Ectodermal cell (in vitro differentiated cells): ENCODE measurements at regions not wholly inside any gene's neighbourhood (a gene's known extent, or its start where the extent isn't known, plus 50 kb on each side); places are given as distances from the start of the nearest gene placed in this dataset.

Experiments used
- H3K27ac ChIP-seq: 2 replicates; pipeline ENCODE4 v1.7.0; 2013; ENCODE audit warnings: mild to moderate bottlenecking, low read depth, low read length; ENCODE audit not compliant: insufficient read depth, poor library complexity, severe bottlenecking
- H3K27me3 ChIP-seq: 2 replicates; pipeline ENCODE4 v1.7.0; 2013; ENCODE audit warnings: mild to moderate bottlenecking, low read length; ENCODE audit not compliant: insufficient read depth, control insufficient read depth, poor library complexity, severe bottlenecking
- H3K36me3 ChIP-seq: one replicate; pipeline ENCODE4 v1.7.0; 2013; ENCODE audit warnings: low read length; ENCODE audit not compliant: control insufficient read depth, insufficient read depth
- H3K4me1 ChIP-seq: one replicate; pipeline ENCODE4 v1.7.0; 2013; ENCODE audit warnings: low read length; ENCODE audit not compliant: control insufficient read depth, insufficient read depth
- H3K4me3 ChIP-seq: 2 replicates; pipeline ENCODE4 v1.7.0; 2013; ENCODE audit warnings: low read depth, low read length, control low read depth; ENCODE audit not compliant: insufficient read depth
- H3K9me3 ChIP-seq: 2 replicates; pipeline ENCODE4 v1.7.0; 2013; ENCODE audit warnings: mild to moderate bottlenecking, low read length, moderate library complexity; ENCODE audit not compliant: control insufficient read depth
- WGBS, 2 experiments: methylation state at CpG; one replicate each; pipeline ENCODE4 v1.1.7; 2013; ENCODE audit warnings: missing lambda C conversion rate in 2 of 2; 5-methylcytosine and 5-hydroxymethylcytosine counted together

- Histone ChIP-seq H3K4me1 (no peaks in the 10 kb centered on the region), H3K4me3 (no peak overlapping the region), H3K36me3 (no peaks in the 10 kb centered on the region), H3K9me3 (peaks cover 6% of the 10 kb centered on the region), H3K27ac (no peak overlapping the region), H3K27me3 (no peaks in the 10 kb centered on the region)
- 88 to 93% methylated on average over 6 of the region's 6 CpGs for WGBS, 2 experiments
Observed at GRCh38 chr14:40463886-40464285, 1031.7 kb upstream of the FBXO33 start.

GRCh38 chr14:40452674-40453073 is 1020.4 kb upstream of the FBXO33 start:
- Histone ChIP-seq H3K36me3 (no peaks in the 10 kb centered on the region), H3K27ac (no peak overlapping the region), H3K4me1 (no peaks in the 10 kb centered on the region), H3K27me3 (no peaks in the 10 kb centered on the region), H3K9me3 (no peaks in the 10 kb centered on the region), H3K4me3 (no peak overlapping the region)
- WGBS, 2 experiments, result 80 to 94% methylated on average over 1 of the region's 1 CpG

- Histone ChIP-seq H3K4me3 (no peak overlapping the region), H3K27ac (no peak overlapping the region), H3K9me3 (no peaks in the 10 kb centered on the region), H3K4me1 (no peaks in the 10 kb centered on the region), H3K36me3 (no peaks in the 10 kb centered on the region), H3K27me3 (no peaks in the 10 kb centered on the region)
- WGBS, 2 experiments, result 91 to 100% methylated on average over 3 of the region's 3 CpGs
Observed at GRCh38 chr14:40447017-40447416, 1014.8 kb upstream of the FBXO33 start.

- Histone ChIP-seq H3K27ac (no peak overlapping the region), H3K36me3 (no peaks in the 10 kb centered on the region), H3K27me3 (no peaks in the 10 kb centered on the region), H3K4me3 (no peak overlapping the region), H3K4me1 (no peaks in the 10 kb centered on the region), H3K9me3 (no peaks in the 10 kb centered on the region)
- WGBS, 2 experiments, result 88 to 94% methylated on average over 5 of the region's 5 CpGs
Observed at GRCh38 chr14:40445020-40445419, 1012.8 kb upstream of the FBXO33 start.

DNA sequence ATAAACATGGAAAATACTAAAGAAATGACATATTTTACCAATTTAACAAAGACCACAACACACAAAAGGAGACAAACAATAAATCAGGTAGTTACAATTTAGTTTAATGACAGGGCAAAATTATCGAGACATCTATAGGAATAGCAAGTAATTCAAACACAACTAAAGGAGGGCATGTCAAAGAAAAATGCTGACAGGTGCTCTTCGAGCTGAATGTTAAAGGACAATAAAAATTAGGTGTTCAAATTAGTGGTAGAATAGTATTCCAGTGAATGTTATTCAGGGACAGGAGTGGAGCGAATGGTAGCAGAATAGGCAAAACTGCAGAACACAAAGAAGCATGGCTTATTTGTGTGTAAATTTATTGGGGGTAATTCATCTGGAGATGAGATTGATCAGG is 1004.3 kb upstream of the FBXO33 start:
- no peaks in the 10 kb centered on the region for H3K9me3 ChIP-seq
- no peaks in the 10 kb centered on the region for H3K36me3 ChIP-seq
- H3K27me3 ChIP-seq, result no peaks in the 10 kb centered on the region
- H3K4me3 ChIP-seq, result no peak overlapping the region
- H3K4me1 ChIP-seq, result no peaks in the 10 kb centered on the region
- H3K27ac ChIP-seq, result no peak overlapping the region
- WGBS, 2 experiments, result 92 to 99% methylated on average over 3 of the region's 3 CpGs

GRCh38 chr14:40417777-40418401 is 985.7 kb upstream of the FBXO33 start:
- Histone ChIP-seq H3K4me3 (no peak overlapping the region), H3K27ac (no peak overlapping the region), H3K36me3 (no peaks in the 10 kb centered on the region), H3K27me3 (no peaks in the 10 kb centered on the region), H3K4me1 (no peaks in the 10 kb centered on the region), H3K9me3 (no peaks in the 10 kb centered on the region)
- WGBS, 2 experiments, result 44% methylated on average over 6 of the region's 6 CpGs

GRCh38 chr14:40416565-40416964 is 984.3 kb upstream of the FBXO33 start:
- Histone ChIP-seq H3K27me3 (no peaks in the 10 kb centered on the region), H3K4me1 (no peaks in the 10 kb centered on the region), H3K27ac (no peak overlapping the region), H3K9me3 (no peaks in the 10 kb centered on the region), H3K4me3 (no peak overlapping the region), H3K36me3 (no peaks in the 10 kb centered on the region)
- 80 to 96% methylated on average over 2 of the region's 2 CpGs for WGBS, 2 experiments

DNA sequence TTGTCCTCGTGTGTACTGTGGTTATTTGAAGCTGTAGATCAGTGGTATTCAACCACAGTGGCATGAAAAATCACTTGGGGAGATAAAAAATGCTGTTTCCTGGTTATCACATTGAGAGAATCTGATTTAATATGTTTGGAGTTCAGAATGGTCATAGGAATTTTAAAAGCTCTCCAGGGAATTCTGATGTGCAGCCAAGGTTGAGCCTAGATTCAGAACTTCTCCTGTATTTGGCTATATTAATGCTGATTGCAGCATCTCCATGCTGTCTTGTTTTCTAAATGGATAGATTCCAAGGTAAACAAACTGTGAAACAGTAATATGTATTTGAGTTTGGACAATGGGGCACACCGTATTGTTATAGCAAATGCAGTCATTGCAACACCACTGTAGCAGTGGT is 982.2 kb upstream of the FBXO33 start:
- WGBS, 2 experiments, result 94 to 95% methylated on average over 2 of the region's 2 CpGs
- H3K9me3 ChIP-seq, result no peaks in the 10 kb centered on the region
- H3K4me1 ChIP-seq, result no peaks in the 10 kb centered on the region
- H3K27me3 ChIP-seq, result no peaks in the 10 kb centered on the region
- H3K36me3 ChIP-seq, result no peaks in the 10 kb centered on the region
- no peak overlapping the region for H3K27ac ChIP-seq
- no peak overlapping the region for H3K4me3 ChIP-seq

DNA sequence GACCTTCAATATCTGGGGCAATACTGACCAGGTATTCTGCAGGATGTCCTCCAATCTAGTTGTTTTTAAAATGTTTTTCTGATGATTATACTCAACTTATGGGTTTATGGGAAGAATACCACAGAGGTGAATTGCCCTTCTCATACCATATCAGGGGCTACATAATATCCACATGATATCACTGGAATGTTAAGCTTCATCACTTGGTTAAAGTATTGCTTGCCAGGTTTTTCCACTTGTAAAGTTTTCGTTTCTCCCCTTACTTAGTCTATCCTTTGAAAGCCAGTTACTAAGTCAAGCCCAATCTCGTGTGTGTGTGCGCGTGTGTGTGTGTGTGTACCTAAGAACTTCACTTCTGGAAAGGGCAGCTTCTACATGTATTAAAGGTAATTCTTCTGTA is 980.9 kb upstream of the FBXO33 start:
- 67 to 98% methylated on average over 3 of the region's 4 CpGs for WGBS, 2 experiments
- Histone ChIP-seq H3K9me3 (peaks cover 3% of the 10 kb centered on the region), H3K36me3 (no peaks in the 10 kb centered on the region), H3K4me3 (no peak overlapping the region), H3K27ac (no peak overlapping the region), H3K27me3 (no peaks in the 10 kb centered on the region), H3K4me1 (no peaks in the 10 kb centered on the region)

GRCh38 chr14:40410708-40411107 is 978.5 kb upstream of the FBXO33 start:
- Histone ChIP-seq H3K9me3 (peaks cover 3% of the 10 kb centered on the region), H3K4me3 (no peak overlapping the region), H3K27me3 (no peaks in the 10 kb centered on the region), H3K36me3 (no peaks in the 10 kb centered on the region), H3K4me1 (no peaks in the 10 kb centered on the region), H3K27ac (no peak overlapping the region)

- Histone ChIP-seq H3K9me3 (no peaks in the 10 kb centered on the region), H3K27me3 (no peaks in the 10 kb centered on the region), H3K4me1 (no peaks in the 10 kb centered on the region), H3K36me3 (no peaks in the 10 kb centered on the region), H3K27ac (no peak overlapping the region), H3K4me3 (no peak overlapping the region)
Observed at GRCh38 chr14:40402957-40403356, 970.7 kb upstream of the FBXO33 start.
